Uterus (tissue), 2 donors: ENCODE measurements at regions not wholly inside any gene's neighbourhood (a gene's known extent, or its start where the extent isn't known, plus 50 kb on each side); places are given as distances from the start of the nearest gene placed in this dataset.

Experiments used
- POLR2A ChIP-seq, 2 donors: fragments of 450-650 bp; IDR thresholded peaks; one replicate each; pipeline ENCODE4 v1.6.1; 2016; ENCODE audit warnings: antibody characterized with exemption in 2 of 2, mild to moderate bottlenecking in 1 of 2, moderate library complexity in 1 of 2
- TF ChIP-seq, protein P1 (sequence below), 4 experiments: fragments of 200-600 bp in 2 of 4; fragments of 450-650 bp in 2 of 4; sonication (generic) in 2 of 4; IDR thresholded peaks; one replicate each; pipeline ENCODE4 v1.5.1; 2016 to 2019; ENCODE audit warnings: antibody characterized with exemption in 4 of 4, mild to moderate bottlenecking in 2 of 4, moderate library complexity in 1 of 4

GRCh38 chr13:50379584-50379983 lies 364.3 kb downstream of the KCNRG start:
- TF ChIP-seq, protein P1, sequence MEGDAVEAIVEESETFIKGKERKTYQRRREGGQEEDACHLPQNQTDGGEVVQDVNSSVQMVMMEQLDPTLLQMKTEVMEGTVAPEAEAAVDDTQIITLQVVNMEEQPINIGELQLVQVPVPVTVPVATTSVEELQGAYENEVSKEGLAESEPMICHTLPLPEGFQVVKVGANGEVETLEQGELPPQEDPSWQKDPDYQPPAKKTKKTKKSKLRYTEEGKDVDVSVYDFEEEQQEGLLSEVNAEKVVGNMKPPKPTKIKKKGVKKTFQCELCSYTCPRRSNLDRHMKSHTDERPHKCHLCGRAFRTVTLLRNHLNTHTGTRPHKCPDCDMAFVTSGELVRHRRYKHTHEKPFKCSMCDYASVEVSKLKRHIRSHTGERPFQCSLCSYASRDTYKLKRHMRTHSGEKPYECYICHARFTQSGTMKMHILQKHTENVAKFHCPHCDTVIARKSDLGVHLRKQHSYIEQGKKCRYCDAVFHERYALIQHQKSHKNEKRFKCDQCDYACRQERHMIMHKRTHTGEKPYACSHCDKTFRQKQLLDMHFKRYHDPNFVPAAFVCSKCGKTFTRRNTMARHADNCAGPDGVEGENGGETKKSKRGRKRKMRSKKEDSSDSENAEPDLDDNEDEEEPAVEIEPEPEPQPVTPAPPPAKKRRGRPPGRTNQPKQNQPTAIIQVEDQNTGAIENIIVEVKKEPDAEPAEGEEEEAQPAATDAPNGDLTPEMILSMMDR (IDR thresholded peaks at IDR 0.05), result no peak
- TF ChIP-seq POLR2A (IDR thresholded peaks at IDR 0.05), result no peak
